ENCODE measurements at regions not wholly inside any gene's neighbourhood (a gene's known extent, or its start where the extent isn't known, plus 50 kb on each side); places are given as distances from the start of the nearest gene placed in this dataset.
"Not testable (repeated sequence)": the region's sequence is repeated elsewhere in the genome, so short reads cannot be mapped to it uniquely, and the experiment has no call there.

GRCh38 chr6:134662077-134662700, 287.7 kb downstream of the ALDH8A1 start:
- DNase-seq (ENCODE audit: extremely low read depth, low read depth): no peak
- no peak overlapping the region for H3K4me3 ChIP-seq (replicated peaks; ENCODE audit: low read depth, low read length)
- TF ChIP-seq CTCF (IDR thresholded peaks at IDR 0.05; ENCODE audit: low read depth, low read length, missing control alignments): no peak

GRCh38 chr6:134659885-134660284, 290.0 kb downstream of the ALDH8A1 start:
- DNase-seq (ENCODE audit: extremely low read depth, low read depth); H3K4me3 ChIP-seq (replicated peaks; ENCODE audit: low read depth, low read length): not testable (repeated sequence)

- no peak overlapping the region for H3K4me3 ChIP-seq (replicated peaks; ENCODE audit: low read depth, low read length)
- DNase-seq (ENCODE audit: extremely low read depth, low read depth): no peak
- TF ChIP-seq CTCF (IDR thresholded peaks at IDR 0.05; ENCODE audit: low read depth, low read length, missing control alignments): no peak
Measured at GRCh38 chr6:134658596-134658995, 291.3 kb downstream of the ALDH8A1 start.

- DNase-seq (ENCODE audit: extremely low read depth, low read depth): no peak
- no peak overlapping the region for H3K4me3 ChIP-seq (replicated peaks; ENCODE audit: low read depth, low read length)
- no peak for TF ChIP-seq CTCF (IDR thresholded peaks at IDR 0.05; ENCODE audit: low read depth, low read length, missing control alignments)
Measured at GRCh38 chr6:134657751-134658527, 292.0 kb downstream of the ALDH8A1 start.

GRCh38 chr6:134657343-134657742, 292.6 kb downstream of the ALDH8A1 start:
- TF ChIP-seq CTCF (IDR thresholded peaks at IDR 0.05; ENCODE audit: low read depth, low read length, missing control alignments): no peak
- no peak for DNase-seq (ENCODE audit: extremely low read depth, low read depth)
- H3K4me3 ChIP-seq (replicated peaks; ENCODE audit: low read depth, low read length): no peak overlapping the region

GRCh38 chr6:134654751-134655150, 295.1 kb downstream of the ALDH8A1 start:
- no peak for TF ChIP-seq CTCF (IDR thresholded peaks at IDR 0.05; ENCODE audit: low read depth, low read length, missing control alignments)
- no peak overlapping the region for H3K4me3 ChIP-seq (replicated peaks; ENCODE audit: low read depth, low read length)
- DNase-seq (ENCODE audit: extremely low read depth, low read depth): no peak

GRCh38 chr6:134651519-134651918, 298.4 kb downstream of the ALDH8A1 start:
- no peak for DNase-seq (ENCODE audit: extremely low read depth, low read depth)
- no peak for TF ChIP-seq CTCF (IDR thresholded peaks at IDR 0.05; ENCODE audit: low read depth, low read length, missing control alignments)
- no peak overlapping the region for H3K4me3 ChIP-seq (replicated peaks; ENCODE audit: low read depth, low read length)

Measured in HFF-Myc (cell line).